Epidermal melanocyte (primary cell): ENCODE measurements at regions not wholly inside any gene's neighbourhood (a gene's known extent, or its start where the extent isn't known, plus 50 kb on each side); places are given as distances from the start of the nearest gene placed in this dataset.

Experiments used
- DNase-seq: peaks from one replicate; pipeline ENCODE4 v3.0.0; 2011; ENCODE audit warnings: low spot score; ENCODE audit not compliant: insufficient read length

GRCh38 chr5:8615142-8615858, 746.4 kb downstream of the MTRR start:
- no peak for DNase-seq

GRCh38 chr5:8628521-8628920, 759.6 kb downstream of the MTRR start:
- no peak for DNase-seq

GRCh38 chr5:8633259-8633658, 764.3 kb downstream of the MTRR start:
- DNase-seq = no peak

- no peak for DNase-seq
Measured at GRCh38 chr5:8633696-8634095, 764.7 kb downstream of the MTRR start.

- no peak for DNase-seq
Measured at GRCh38 chr5:8634219-8634618, 765.3 kb downstream of the MTRR start.

GRCh38 chr5:8641786-8642505, 773.0 kb downstream of the MTRR start:
- DNase-seq = no peak

GRCh38 chr5:8644377-8644776, 775.4 kb downstream of the MTRR start:
- no peak for DNase-seq

GRCh38 chr5:8647111-8647510, 778.2 kb downstream of the MTRR start:
- no peak for DNase-seq

GRCh38 chr5:8650186-8650585, 781.2 kb downstream of the MTRR start:
- DNase-seq = no peak

GRCh38 chr5:8660133-8660893, 791.4 kb downstream of the MTRR start:
- DNase-seq = no peak

- no peak for DNase-seq
Measured at GRCh38 chr5:8663374-8663773, 794.4 kb downstream of the MTRR start.

- no peak for DNase-seq
Measured at GRCh38 chr5:8675182-8675581, 806.2 kb downstream of the MTRR start.

GRCh38 chr5:8676695-8677094, 807.7 kb downstream of the MTRR start:
- no peak for DNase-seq

GRCh38 chr5:8682381-8682780, 813.4 kb downstream of the MTRR start:
- DNase-seq = no peak

- DNase-seq = no peak
Measured at GRCh38 chr5:8683496-8683895, 814.5 kb downstream of the MTRR start.

GRCh38 chr5:8685704-8686103, 816.8 kb downstream of the MTRR start:
- no peak for DNase-seq

GRCh38 chr5:8686707-8687106, 817.8 kb downstream of the MTRR start:
- DNase-seq = no peak

GRCh38 chr5:8689773-8690172, 820.8 kb downstream of the MTRR start:
- DNase-seq = no peak

- no peak for DNase-seq
Measured at GRCh38 chr5:8691221-8691620, 822.3 kb downstream of the MTRR start.

- no peak for DNase-seq
Measured at GRCh38 chr5:8693341-8693844, 824.4 kb downstream of the MTRR start.

GRCh38 chr5:8694545-8694944, 825.6 kb downstream of the MTRR start:
- no peak for DNase-seq
